NCI-H1694 treated with DMSO at 0.1 percent for 48 hours (cell line): ENCODE measurements at regions not wholly inside any gene's neighbourhood (a gene's known extent, or its start where the extent isn't known, plus 50 kb on each side); places are given as distances from the start of the nearest gene placed in this dataset.

Experiments used
- DNase-seq: peaks from one replicate; lab custom pipeline; 2025; lab: John Stamatoyannopoulos, UW

GRCh38 chr11:45473341-45473895 is 187.3 kb upstream of the SYT13 start:
- DNase-seq = peak; percentile 86

- no peak for DNase-seq
Measured at GRCh38 chr11:45472716-45473317, 186.7 kb upstream of the SYT13 start.

- DNase-seq = no peak
Measured at GRCh38 chr11:45471266-45471665, 185.1 kb upstream of the SYT13 start.

- DNase-seq = no peak
Measured at GRCh38 chr11:45470794-45471167, 184.6 kb upstream of the SYT13 start.

GRCh38 chr11:45470151-45470793 is 184.1 kb upstream of the SYT13 start:
- DNase-seq = no peak

- no peak for DNase-seq
Measured at GRCh38 chr11:45468267-45468856, 182.2 kb upstream of the SYT13 start.

GRCh38 chr11:45463541-45463940 is 177.4 kb upstream of the SYT13 start:
- DNase-seq = no peak

GRCh38 chr11:45461514-45461913 is 175.4 kb upstream of the SYT13 start:
- DNase-seq = no peak

GRCh38 chr11:45459491-45459890 is 173.3 kb upstream of the SYT13 start:
- DNase-seq = no peak

- no peak for DNase-seq
Measured at GRCh38 chr11:45458269-45458668, 172.1 kb upstream of the SYT13 start.

GRCh38 chr11:45457649-45458048 is 171.5 kb upstream of the SYT13 start:
- DNase-seq = no peak

GRCh38 chr11:45456686-45457085 is 170.5 kb upstream of the SYT13 start:
- DNase-seq = no peak

- DNase-seq = no peak
Measured at GRCh38 chr11:45455536-45455935, 169.4 kb upstream of the SYT13 start.

- no peak for DNase-seq
Measured at GRCh38 chr11:45454917-45455401, 168.8 kb upstream of the SYT13 start.

- no peak for DNase-seq
Measured at GRCh38 chr11:45453721-45454120, 167.6 kb upstream of the SYT13 start.

- no peak for DNase-seq
Measured at GRCh38 chr11:45451766-45452440, 165.8 kb upstream of the SYT13 start.

- no peak for DNase-seq
Measured at GRCh38 chr11:45450189-45450588, 164.0 kb upstream of the SYT13 start.

- no peak for DNase-seq
Measured at GRCh38 chr11:45449036-45449601, 163.0 kb upstream of the SYT13 start.

GRCh38 chr11:45448561-45448960 is 162.4 kb upstream of the SYT13 start:
- DNase-seq = no peak

- DNase-seq = no peak
Measured at GRCh38 chr11:45446998-45447397, 160.9 kb upstream of the SYT13 start.

- no peak for DNase-seq
Measured at GRCh38 chr11:45446434-45446833, 160.3 kb upstream of the SYT13 start.

- no peak for DNase-seq
Measured at GRCh38 chr11:45444796-45445195, 158.7 kb upstream of the SYT13 start.
